GM04503 (cell line): ENCODE measurements at regions not wholly inside any gene's neighbourhood (a gene's known extent, or its start where the extent isn't known, plus 50 kb on each side); places are given as distances from the start of the nearest gene placed in this dataset.

Experiments used
- DNase-seq: peaks from one replicate; pipeline ENCODE4 v3.0.0-alpha.2; 2012; ENCODE audit warnings: low read depth

DNA sequence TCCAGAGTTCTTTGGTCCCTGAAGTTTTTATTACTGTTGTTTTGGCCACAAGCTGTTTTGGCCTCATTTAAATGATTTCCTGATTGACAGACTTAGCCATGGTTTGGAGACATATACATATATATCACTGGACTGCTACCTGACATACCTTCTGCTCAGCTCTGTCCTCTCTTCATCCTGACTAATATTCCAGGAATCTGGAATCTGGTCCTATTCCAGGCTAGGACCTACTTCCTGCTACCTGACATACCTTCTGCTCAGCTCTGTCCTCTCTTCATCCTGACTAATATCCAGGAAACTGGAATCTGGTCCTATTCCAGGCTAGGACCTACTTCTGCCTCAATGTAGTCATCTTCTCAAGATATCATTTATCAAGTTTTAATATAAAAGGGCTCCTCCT is 724.4 kb upstream of the ROBO1 start:
- no peak for DNase-seq

DNA sequence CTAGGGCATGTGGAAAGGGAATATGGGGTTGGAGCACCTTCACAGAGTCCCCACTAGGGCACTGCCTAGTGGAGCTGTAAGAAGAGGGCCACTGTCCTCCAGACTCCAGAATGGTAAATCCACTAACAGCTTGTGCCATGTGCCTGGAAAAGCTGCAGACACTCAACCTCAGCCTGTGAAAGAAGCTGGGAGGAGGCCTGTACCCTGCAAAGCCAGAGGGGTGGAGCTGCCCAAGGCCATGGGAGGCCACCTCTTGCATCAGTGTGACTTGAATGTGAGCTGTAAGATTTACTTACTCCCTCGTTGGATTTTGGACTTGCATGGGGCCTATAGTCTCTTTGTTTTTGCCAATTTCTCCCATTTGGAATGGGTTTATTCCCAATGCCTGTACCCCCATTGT is 705.2 kb upstream of the ROBO1 start:
- DNase-seq = no peak

DNA sequence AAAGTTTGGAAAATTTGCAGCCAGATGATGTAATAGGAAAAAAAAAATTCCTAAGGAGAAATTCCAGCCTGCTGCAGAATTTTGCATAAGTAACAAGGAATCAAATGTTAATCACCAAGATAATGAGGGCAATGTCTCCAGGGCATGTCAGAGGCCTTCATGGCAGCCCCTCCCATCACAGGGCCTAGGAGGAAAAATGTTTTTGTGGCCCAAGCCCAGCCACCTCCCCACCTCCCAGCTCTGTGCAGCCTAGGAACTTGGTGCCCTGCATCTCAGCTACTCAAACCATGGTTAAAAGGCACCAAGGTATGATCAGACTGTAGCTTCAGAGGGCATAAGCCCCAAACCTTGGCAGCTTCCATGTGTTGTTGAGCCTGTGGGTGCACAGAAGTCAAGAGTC is 704.7 kb upstream of the ROBO1 start:
- DNase-seq = no peak

DNA sequence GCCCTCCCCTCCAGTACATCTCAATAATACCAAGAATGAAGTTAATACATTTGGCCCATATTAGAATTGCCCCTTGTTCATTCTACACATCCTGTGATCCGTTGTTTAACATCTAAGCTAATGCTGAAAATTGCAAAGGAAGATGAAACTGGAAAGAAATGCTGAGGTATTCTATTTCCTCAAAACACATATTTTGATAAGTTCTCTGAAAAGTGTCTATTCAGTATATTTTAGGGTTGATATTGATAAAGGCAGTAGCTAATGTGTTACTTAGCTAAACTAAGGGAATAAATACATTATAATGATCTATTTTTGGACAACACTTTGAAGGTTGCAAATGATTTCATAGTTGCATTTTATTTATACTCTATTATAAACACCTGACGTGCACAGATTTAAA is 702.6 kb upstream of the ROBO1 start:
- DNase-seq = no peak

DNA sequence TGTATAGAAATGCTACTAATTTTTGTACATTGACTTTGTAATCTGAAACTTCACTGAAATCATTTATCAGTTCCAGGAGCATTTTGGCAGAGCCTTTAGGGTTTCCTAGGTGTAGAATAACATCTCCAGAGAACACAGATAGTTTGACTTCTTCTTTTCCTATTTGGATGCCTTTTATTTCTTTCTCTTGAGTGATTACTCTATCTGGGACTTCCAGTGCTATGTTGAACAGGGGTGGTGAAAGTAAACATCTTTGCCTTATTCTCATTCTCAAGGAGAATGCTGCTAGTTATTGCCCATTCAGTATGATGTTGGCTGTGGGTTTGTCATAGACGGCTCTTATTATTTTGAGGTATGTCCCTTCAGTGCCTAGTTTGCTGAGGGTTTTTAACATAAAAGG is 697.9 kb upstream of the ROBO1 start:
- no peak for DNase-seq

DNA sequence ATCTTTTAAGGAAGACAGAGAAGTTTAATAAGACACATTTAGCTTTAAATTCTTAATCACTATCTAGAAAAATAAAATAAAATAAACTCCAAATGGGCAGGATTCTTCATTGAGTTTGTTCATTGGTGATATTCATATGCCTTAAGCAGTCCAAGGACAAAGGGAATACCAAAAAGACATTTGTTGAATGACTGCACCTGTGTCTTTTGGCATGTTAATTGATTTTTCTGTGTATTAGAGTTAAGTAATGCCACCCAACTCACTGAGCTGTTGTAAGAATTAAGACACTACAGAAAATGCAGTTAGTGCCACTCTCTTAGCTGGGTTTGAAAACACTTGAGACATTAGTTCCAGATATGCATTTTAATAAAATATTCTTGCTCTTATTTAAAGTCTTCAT is 683.6 kb upstream of the ROBO1 start:
- DNase-seq = no peak

DNA sequence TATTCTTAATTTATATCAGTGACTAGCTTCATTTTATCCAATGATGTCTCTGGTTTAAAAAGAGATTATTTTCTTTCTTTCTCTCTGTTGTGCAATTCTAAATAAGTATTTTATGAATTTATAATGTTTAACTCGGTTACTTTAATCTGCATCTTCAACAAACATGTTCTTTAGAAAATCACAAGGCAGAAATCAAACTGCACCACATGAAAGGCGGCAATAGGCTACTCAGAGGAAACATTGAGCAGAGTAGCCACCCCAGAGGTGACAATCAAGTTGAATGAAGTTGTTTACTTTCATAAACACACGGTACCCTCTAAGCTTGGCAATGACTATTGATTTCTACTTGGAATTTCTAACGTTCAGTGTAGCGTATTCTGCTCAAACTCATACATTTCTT is 677.8 kb upstream of the ROBO1 start:
- no peak for DNase-seq

DNA sequence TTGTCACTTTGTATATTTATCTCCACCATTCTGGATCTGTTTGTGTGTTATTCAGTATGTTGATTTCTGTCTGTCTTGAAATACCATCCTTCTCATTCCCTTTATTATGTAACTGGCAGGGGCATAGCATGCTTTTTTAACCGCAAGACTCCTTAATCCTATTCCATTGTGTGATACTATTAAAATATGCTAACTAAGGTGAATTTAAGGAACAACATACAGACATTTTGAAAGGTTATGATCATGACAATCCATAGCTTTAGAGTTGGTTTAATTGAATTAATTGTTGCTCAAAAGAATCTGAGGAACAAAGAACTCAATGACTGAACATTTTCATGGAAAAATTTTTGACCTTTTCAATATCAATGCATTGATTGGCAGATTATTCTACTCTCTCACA is 677.3 kb upstream of the ROBO1 start:
- no peak for DNase-seq

DNA sequence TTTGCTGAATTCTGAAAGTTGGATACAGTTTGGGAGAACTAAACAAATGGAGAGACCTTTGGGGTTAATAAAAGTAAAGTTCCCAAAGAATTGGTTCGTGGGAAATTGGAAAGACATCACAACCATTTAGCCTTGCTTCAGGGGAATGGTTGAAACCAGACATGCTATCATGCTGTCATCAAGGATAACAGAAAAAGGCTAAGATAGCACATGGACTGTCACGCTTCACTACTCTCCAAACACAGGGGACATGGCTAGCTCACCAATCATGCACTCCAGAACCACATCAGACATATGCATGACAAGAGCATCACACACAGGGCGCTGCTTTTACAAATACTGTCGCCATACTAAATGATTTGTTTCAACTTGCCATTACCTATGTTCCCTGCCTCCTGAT is 671.7 kb upstream of the ROBO1 start:
- no peak for DNase-seq

DNA sequence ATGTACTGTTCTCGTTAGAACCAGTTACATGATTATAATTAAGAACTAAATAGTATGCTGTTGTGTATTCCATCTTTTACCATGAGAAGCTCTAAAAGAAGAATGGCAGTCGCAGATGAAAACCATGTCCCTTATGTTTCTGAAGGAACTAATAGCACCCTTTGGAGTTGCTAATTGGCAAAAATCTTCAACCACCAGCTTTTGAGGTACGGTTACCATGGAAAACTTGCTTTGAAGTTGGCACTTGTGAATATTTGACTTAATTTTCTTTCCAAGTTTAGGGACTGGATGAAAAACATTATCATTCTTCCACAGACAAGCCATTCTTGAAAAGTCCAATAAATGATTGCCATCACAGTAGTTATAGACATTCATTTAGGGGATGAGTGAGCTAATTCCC is 666.6 kb upstream of the ROBO1 start:
- DNase-seq = no peak

DNA sequence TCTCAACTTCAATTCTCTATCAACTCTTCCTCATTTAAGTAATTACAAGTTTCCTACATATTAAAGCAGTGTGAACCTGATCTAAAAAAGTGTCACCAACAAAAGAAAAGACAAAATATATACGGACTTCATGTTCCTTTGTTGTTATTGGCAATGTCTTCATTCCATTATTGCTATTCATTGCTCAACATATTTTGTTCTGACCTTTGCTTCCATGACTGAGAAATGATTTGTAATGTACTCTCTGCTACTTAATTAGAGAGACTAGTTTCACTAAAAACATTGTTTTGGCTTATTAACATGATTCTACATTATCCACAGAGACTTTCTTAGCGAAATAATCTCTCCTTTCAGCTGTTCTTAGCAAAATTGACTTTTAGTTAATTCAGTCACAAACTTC is 657.2 kb upstream of the ROBO1 start:
- DNase-seq = no peak

DNA sequence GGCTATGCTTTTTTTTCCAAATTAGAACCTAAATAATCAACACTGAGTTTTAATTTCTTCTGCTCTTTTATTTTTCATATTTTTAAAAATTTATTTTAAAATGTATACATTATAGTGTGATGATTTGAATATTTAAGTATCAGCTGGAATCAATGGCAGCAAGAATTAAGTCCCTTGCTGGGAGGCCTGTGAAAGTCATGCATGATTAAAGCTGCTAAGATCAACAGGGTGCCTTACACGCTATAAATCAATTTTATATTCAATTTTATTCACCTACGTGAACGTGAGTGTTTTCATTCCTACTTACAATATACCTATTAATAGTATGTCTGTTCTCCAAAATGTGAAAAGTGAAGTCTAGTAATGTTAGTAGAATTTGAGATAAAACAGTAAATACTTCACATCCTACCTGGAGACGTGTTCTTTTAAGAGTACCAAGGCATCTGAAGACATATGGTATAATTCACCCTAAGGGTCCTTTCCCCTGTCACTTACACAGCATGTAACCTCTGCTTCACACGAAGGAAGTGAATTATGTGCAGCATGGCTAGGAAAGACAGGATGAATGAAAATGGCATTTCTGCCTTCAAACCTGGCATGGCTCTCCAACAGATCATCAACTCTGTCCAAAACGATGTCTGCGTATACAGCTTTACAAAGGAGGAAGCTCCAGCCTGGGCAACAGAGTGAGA is 640.4 kb upstream of the ROBO1 start:
- DNase-seq = no peak

DNA sequence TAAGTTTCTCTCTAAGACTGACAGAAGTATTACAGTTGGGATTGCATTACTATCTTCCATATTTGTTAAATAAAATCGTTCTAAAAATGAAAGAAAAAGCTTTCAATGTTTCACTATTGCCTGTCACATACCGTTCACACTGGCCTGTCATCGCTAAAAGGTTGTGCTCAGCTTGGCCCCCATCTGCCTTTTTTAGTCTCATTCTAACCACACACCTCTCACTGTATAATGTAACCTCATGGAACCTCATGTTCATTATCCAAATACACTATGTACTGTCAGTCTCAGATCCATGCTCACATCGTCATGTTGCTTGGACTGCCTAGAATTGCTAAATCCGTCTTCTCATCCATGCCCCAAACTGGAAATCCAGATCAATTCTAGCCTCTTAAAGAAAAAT is 637.8 kb upstream of the ROBO1 start:
- DNase-seq = no peak

DNA sequence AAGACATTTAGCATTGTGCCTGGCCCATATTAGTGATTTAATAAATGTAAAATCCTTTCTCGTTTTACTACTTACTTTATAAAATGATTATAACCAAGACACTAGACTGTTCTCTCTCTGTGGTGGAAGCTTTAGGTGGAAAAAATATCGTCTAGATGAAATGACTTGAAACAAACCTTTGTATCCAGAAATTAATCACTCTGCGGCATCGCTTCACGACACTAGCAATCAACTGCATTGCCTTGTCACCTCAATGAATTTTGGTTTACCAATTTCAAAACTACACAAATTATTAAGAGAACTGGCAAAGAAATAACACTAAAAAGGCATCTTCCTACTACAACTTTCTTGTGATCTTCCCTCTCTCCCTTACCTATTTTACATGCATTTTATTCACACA is 627.2 kb upstream of the ROBO1 start:
- no peak for DNase-seq

DNA sequence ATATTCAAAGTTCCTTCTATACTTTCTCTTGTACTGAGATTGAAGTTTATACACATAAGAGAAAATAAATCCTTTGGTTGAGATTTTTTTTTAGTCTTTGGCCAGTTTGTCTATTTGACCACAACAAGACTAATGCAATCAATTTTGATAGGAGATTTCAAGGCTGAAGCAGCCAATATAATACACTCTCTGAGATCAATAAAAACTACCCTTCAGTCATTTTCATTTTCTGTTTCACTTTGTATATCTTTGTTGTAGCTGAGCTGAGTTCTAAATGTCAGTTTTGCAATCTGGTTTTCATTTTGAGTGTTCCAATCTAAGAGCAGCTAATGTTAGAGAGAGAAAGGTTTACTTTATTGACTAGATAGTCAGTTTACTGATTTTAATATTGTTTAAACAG is 623.8 kb upstream of the ROBO1 start:
- no peak for DNase-seq

DNA sequence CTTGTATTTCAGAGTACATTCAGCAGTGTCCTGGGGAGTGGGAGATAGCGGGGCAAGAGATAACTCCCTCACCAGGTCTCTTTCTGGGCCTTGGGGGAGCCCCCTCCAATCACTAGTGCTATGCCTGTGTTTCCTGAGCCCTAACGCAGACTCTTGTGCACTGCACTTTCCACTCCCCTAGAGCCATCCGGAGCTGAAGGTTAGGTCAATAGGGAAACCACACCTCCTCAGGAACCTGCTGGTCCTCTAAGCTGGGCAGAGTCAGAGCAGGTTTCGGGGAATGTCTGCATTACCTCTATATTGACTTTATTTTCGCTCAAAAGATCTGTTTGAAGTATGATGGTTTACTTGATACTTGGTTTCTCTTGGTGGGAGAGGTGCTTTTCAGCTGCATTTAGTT is 617.0 kb upstream of the ROBO1 start:
- no peak for DNase-seq

DNA sequence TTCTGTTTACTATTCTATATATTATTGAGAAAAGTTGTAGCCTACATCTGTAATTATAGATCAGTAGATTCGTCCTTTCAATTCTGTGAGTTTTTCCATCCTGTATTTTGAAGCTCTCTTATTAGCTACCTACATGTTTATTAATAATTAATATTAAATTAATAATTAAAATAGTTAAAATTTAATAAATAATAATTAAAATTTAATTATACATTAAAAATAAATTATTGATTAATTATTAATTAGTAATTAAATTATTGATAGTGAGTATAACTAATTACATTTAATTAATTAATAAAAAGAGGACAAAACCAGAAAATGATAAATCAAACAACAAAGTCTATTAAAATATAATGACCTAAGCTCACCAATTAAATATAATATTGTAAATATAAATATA is 606.6 kb upstream of the ROBO1 start:
- DNase-seq = no peak

DNA sequence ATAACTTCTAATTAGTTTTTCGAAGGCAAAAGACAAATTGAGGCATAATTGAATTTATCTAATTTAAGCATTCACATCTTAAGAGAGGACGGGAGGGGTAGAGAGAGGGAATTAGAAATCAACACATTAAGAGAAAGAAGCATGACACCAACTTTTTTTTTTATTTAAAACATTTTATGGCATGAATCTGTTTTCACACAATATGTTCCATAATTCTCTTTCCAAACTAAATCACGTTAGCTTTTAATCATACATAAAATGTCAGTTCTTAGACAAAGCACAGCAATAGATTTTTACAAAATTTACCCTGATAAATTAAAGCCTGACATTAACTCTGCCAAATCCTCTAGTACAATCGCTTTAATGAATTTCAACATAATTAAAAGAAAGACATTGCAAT is 600.8 kb upstream of the ROBO1 start:
- DNase-seq = no peak

DNA sequence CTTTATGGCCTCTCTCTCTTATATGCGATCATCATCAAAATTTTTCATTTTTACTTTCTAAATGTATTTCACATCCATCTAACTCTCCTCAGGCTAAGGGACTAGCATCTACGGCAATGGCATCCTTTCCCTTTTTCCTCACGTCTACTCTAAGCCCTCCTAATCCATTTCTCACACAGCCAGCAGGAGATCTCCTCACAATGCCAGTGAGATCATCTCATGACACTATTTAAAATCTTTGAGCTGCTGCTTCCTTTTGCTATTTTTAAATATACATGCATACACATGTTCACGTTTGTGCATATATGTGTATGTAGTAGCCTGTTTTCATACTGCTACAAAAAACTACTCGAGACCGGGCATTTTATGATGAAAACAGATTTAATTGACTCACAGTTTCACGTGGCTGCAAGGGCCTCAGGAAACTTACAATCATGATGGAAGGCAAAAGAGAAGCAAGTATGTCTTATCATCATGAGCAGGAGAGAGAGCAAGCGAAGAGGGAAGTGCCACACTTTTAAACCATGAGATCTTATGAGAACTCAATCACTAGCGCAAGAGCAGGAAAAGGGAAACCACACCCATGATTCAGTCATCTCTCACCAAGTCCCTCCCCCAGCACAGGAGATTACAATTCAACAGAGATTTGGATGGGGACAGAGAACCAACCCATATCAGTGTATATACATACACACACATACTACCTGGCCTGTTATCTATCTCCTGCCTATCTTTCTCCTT is 599.2 kb upstream of the ROBO1 start:
- DNase-seq = no peak

DNA sequence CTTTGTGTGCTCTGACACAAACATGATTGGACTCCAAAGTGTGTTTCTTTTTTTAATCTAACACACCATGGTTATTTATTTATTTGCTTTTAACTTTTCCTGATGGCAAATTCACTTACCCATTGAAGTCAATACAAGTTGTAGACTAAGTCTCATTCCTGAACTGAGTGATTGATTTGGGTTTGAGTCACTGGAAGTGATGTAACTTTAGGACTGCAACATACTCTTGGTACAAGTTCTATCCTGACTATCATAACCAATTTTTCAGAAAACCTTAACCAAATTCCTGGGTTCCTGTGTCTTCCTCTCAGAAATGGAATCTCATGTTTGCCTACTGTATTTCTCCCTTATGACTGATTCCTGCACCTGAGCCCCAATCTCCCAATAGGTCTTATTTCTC is 590.0 kb upstream of the ROBO1 start:
- DNase-seq = no peak

DNA sequence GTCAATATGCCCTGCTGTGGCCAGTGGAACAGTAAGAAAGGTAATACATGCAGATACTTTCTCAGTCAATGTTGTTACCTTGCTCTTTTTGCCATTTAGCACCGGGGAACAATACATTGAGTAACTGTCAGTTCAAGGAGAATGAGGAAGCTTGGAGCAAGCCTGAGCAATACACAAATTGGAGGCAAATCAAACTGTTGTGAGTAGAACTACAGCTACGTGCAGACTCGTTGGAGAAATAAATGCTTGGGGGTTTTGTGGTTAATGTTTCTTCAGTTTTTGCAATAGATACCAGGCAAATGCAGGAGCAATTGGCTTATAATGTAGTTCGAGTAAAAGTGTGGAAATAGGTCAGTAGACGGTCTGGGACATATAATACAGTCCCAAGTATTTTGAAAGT is 587.3 kb upstream of the ROBO1 start:
- no peak for DNase-seq

DNA sequence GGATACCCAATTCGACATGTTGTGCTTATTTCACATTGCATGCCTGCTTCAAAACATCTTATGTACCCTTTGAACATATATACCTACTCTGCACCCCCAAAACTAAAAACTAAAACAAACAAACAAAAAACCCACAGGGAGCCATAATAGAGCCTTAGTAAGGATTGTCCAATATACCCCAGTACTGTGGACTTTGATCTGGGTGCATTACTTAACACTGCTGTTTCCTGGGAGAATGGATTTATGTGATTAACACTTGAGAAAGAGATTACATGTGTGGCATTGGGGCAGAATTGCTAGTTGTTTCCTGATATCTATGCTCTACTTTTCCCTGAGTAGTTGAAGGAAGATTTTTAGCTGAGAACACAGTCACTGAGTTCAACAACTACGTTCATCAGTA is 583.4 kb upstream of the ROBO1 start:
- DNase-seq = no peak

DNA sequence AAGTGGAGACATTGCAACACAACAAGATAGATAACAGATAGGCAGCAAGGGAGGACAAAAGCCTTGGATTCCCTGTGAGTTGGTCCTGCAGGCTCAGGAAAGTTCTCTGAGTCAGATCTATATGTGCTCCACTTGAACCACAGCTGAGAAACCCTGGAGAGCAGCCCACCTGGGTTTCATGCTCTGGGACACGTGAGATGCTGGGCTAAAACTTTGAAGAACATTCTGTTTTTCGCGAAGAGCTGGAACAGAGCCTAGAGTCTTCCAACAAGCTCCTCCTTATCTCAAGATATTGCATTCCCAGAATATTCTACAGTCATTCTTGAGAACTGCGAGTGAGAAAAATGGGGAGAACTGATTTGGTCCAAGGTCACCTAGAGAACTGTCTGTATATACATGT is 583.0 kb upstream of the ROBO1 start:
- no peak for DNase-seq

DNA sequence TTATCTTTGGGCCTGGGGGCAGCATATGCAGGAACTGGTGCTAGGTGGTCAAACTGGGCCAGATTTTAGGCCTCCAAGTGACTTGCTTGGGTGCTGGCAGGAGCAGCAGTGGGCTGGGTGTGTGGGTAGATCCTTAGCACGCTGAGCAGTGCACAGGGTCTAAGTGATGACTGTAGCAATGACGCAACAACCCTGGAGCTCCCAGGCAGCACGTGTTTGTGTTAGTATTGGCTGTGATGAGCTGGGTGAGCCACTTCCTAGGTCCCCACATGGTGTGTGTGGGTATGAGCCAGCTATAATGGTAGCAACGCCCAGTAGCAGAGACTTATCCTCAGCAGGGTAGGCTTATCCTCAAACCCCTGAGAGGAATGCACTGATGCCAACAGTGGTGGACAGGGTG is 570.6 kb upstream of the ROBO1 start:
- no peak for DNase-seq
